Activated CD4-positive, alpha-beta memory T cell treated with anti-CD3 and anti-CD28 coated beads, Interleukin-2, amount 10 ng/mL, durations not matched to agents 7 days and 5 days (primary cell): ENCODE measurements at regions not wholly inside any gene's neighbourhood (a gene's known extent, or its start where the extent isn't known, plus 50 kb on each side); places are given as distances from the start of the nearest gene placed in this dataset.

Experiments
- CTCF ChIA-PET: fragments of 350-600 bp; sonication (Branson Sonifier 250); formaldehyde crosslinking; loops from one replicate; lab custom pipeline; 2021; ENCODE audit warnings: antibody characterized with exemption, inconsistent platforms; lab: Charles Lee
- POLR2A ChIA-PET: fragments of 350-600 bp; sonication (Branson Sonifier 250); formaldehyde crosslinking; loops from one replicate; lab custom pipeline; 2021; ENCODE audit warnings: antibody characterized with exemption; lab: Charles Lee
- DNase-seq: peaks from one replicate; pipeline ENCODE4 v3.0.0-alpha.2; 2020
- H3K27ac Mint-ChIP-seq: one replicate; pipeline ENCODE4 v1.8.0; 2021; ENCODE audit warnings: mild to moderate bottlenecking, mixed read lengths
- H3K27me3 Mint-ChIP-seq: one replicate; pipeline ENCODE4 v1.8.0; 2021; ENCODE audit warnings: mixed read lengths
- H3K36me3 Mint-ChIP-seq: one replicate; pipeline ENCODE4 v1.8.0; 2021; ENCODE audit warnings: low read depth, mixed read lengths
- H3K4me1 Mint-ChIP-seq: one replicate; pipeline ENCODE4 v1.8.0; 2021; ENCODE audit warnings: mixed read lengths
- H3K4me3 Mint-ChIP-seq: one replicate; pipeline ENCODE4 v1.8.0; 2021; ENCODE audit warnings: mild to moderate bottlenecking, mixed read lengths
- H3K9me3 Mint-ChIP-seq: one replicate; pipeline ENCODE4 v1.8.0; 2021; ENCODE audit warnings: mixed read lengths

- no peak overlapping the region for H3K27ac Mint-ChIP-seq
- no peak overlapping the region for H3K4me3 Mint-ChIP-seq
- CTCF ChIA-PET, result no interaction called here
- no peaks in the 10 kb centered on the region for H3K27me3 Mint-ChIP-seq
- no peaks in the 10 kb centered on the region for H3K4me1 Mint-ChIP-seq
- no peak for DNase-seq
- POLR2A ChIA-PET, result no interaction called here
- H3K9me3 Mint-ChIP-seq, result no peaks in the 10 kb centered on the region
- H3K36me3 Mint-ChIP-seq, result no peaks in the 10 kb centered on the region
Measured at GRCh38 chr18:78685980-78686530, 293.6 kb upstream of the SALL3 start.

DNA sequence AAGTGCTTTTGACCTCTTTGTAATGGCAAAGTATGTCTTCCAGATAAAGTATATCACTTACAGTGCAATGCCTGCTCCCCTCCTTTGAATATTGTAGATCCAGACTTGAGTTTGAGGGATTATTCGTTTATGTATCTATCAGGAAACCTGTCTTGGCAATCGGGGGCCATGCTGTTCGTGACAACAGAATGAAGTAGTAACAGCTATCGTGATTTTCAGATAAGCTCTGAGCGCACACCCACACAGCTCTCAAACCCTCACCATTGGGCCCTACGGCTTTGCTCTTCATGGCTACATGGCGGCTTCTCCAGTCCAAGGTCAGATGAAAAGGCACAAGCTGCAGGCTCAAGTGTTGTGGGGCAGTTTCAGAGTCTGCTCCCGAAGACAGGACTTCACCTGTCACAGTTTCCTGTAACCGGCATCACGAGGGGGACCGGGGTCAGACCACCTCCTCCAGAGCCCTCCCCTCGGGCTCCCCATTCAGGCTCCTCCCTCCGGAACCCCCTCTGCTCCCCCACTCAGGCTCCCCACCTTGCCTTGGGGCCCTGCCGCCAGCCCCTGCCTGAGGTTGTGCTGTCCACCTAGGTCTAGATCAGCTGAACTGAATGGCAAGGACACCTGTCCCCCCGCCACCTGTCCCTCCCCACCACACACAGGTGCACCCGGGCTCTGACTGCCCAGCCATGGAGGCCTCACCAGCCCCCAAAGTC, 292.5 kb upstream of the SALL3 start:
- ChIA-PET CTCF (no interaction called here), POLR2A (no interaction called here)
- no peaks in the 10 kb centered on the region for H3K9me3 Mint-ChIP-seq
- no peaks in the 10 kb centered on the region for H3K27me3 Mint-ChIP-seq
- H3K4me3 Mint-ChIP-seq, result no peak overlapping the region
- no peaks in the 10 kb centered on the region for H3K4me1 Mint-ChIP-seq
- no peak overlapping the region for H3K27ac Mint-ChIP-seq
- H3K36me3 Mint-ChIP-seq, result no peaks in the 10 kb centered on the region
- DNase-seq, result no peak

- Mint-ChIP-seq H3K27ac (no peak overlapping the region), H3K9me3 (no peaks in the 10 kb centered on the region), H3K4me1 (no peaks in the 10 kb centered on the region), H3K4me3 (no peak overlapping the region), H3K27me3 (no peaks in the 10 kb centered on the region), H3K36me3 (no peaks in the 10 kb centered on the region)
- ChIA-PET POLR2A (no interaction called here), CTCF (no interaction called here)
- DNase-seq, result no peak
Measured at GRCh38 chr18:78687736-78688135, 291.9 kb upstream of the SALL3 start.

DNA sequence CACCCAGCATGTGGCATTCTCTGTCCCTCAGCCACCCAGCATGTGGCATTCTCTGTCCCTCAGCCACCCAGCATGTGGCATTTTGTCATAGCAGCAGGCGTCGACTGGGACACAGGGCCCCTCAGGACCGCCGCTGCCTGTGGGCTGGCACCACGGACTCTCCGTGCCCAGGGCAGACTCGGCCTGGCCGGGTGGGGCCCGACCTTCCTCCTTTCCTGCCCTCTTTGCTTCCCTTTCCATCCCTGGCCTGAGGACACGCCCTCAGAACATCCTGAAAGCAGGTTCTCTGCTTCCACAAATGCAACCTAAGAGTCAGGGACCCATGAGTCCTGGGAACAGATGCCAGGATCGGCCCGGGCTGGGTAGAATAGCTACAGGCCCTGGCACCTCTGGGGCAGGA, 291.4 kb upstream of the SALL3 start:
- Mint-ChIP-seq H3K27ac (no peak overlapping the region), H3K36me3 (no peaks in the 10 kb centered on the region), H3K27me3 (no peaks in the 10 kb centered on the region), H3K9me3 (no peaks in the 10 kb centered on the region), H3K4me3 (no peak overlapping the region), H3K4me1 (no peaks in the 10 kb centered on the region)
- POLR2A ChIA-PET, result no interaction called here
- CTCF ChIA-PET, result no interaction called here
- DNase-seq, result no peak

DNA sequence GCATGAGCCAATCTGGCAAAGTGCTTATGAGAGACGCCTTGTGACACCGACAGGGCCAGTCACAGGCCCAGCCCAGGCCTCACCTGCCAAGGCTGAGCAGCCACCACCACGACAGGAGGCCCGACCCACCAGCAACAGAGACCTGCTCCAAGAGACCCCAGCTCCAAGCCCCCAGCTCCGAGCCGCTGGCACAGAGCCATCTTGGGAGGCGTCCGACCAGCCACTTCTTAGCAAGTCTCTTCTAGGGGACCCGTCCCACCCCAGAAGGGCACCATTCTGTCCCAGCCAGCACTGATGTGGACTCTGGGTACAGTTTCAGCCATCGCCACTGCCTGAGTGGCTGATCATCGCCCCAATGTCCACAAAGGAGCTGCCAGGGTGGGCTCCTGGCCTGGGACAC, 290.7 kb upstream of the SALL3 start:
- Mint-ChIP-seq H3K9me3 (no peaks in the 10 kb centered on the region), H3K27me3 (no peaks in the 10 kb centered on the region), H3K4me3 (no peak overlapping the region), H3K27ac (no peak overlapping the region), H3K4me1 (no peaks in the 10 kb centered on the region), H3K36me3 (no peaks in the 10 kb centered on the region)
- ChIA-PET POLR2A (no interaction called here), CTCF (no interaction called here)
- no peak for DNase-seq

GRCh38 chr18:78689606-78690005, 290.0 kb upstream of the SALL3 start:
- no peak for DNase-seq
- Mint-ChIP-seq H3K36me3 (no peaks in the 10 kb centered on the region), H3K27me3 (no peaks in the 10 kb centered on the region), H3K4me1 (no peaks in the 10 kb centered on the region), H3K9me3 (no peaks in the 10 kb centered on the region), H3K4me3 (no peak overlapping the region), H3K27ac (no peak overlapping the region)
- POLR2A ChIA-PET, result no interaction called here
- CTCF ChIA-PET, result no interaction called here

GRCh38 chr18:78692105-78692504, 287.5 kb upstream of the SALL3 start:
- Mint-ChIP-seq H3K36me3 (no peaks in the 10 kb centered on the region), H3K27me3 (no peaks in the 10 kb centered on the region), H3K4me1 (no peaks in the 10 kb centered on the region), H3K4me3 (no peak overlapping the region), H3K9me3 (no peaks in the 10 kb centered on the region), H3K27ac (no peak overlapping the region)
- ChIA-PET CTCF (interaction anchor here (0.6 kb wide), 1 partner anchor 1180 kb away, joined by 5 read pairs; no protein-coding TSS in a partner anchor), POLR2A (no interaction called here)
- DNase-seq, result no peak

- Mint-ChIP-seq H3K36me3 (no peaks in the 10 kb centered on the region), H3K9me3 (no peaks in the 10 kb centered on the region), H3K4me3 (no peak overlapping the region), H3K4me1 (no peaks in the 10 kb centered on the region), H3K27me3 (no peaks in the 10 kb centered on the region), H3K27ac (no peak overlapping the region)
- ChIA-PET CTCF (no interaction called here), POLR2A (no interaction called here)
- no peak for DNase-seq
Measured at GRCh38 chr18:78693429-78693828, 286.2 kb upstream of the SALL3 start.

DNA sequence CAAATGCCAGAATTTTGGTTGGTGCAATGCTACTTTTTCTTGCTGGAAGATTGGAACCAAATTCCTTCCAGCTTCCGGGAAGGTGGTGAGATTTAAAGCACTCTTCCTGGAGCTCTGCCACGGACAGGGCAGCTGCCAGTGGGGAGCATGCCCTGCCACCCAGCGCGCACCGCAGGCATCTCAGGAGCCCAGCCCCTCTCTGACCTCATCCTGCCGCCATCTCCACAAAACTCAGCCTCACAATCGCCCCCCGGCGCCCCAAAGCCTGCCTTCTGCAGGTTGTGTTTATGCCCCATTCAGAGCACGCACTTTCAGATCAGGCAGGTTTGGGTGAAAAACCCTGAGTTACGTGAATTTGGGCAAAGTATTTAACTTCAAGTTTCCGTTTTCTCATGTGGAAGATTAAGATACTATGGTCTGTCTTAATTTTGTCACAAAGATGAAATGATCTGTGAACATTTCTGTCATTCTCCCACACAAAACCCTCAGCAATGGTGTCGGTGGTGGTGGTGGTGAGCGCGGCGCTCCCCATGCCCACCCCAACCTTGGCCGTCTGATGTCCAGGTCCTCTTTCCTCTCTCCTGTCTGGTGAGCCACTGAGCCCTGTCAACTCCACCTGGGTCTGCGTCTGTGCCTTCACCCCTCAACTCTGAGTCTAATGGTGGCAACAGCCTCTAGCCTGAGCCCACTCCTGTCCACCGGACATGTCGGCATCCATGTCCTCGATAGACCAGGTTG, 282.8 kb upstream of the SALL3 start:
- Mint-ChIP-seq H3K4me3 (no peak overlapping the region), H3K36me3 (no peaks in the 10 kb centered on the region), H3K4me1 (no peaks in the 10 kb centered on the region), H3K27ac (no peak overlapping the region), H3K9me3 (peaks cover 4% of the 10 kb centered on the region), H3K27me3 (no peaks in the 10 kb centered on the region)
- no peak for DNase-seq
- ChIA-PET POLR2A (no interaction called here), CTCF (no interaction called here)

DNA sequence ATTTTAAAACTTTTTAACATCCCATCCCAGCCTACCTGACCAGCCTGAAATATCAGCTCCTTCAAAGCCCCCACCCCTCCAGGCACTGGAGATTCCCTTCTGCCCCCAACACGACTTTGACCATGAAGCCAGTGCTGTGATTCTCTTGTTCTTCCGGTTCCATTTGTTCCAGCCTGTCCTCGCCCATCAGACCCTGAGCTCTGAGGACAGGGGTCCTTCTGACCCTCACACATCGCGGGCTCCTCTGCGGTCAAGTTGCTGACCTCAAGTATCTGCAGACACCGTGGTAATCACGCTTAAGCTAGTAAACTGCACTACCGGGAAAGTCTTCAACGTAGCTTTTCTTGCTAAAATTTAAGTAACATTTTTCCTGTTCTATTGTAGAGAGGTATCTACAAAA, 282.2 kb upstream of the SALL3 start:
- Mint-ChIP-seq H3K27ac (no peak overlapping the region), H3K27me3 (no peaks in the 10 kb centered on the region), H3K9me3 (peaks cover 4% of the 10 kb centered on the region), H3K4me1 (no peaks in the 10 kb centered on the region), H3K36me3 (no peaks in the 10 kb centered on the region), H3K4me3 (no peak overlapping the region)
- POLR2A ChIA-PET, result no interaction called here
- no peak for DNase-seq
- CTCF ChIA-PET, result no interaction called here

GRCh38 chr18:78698914-78699313, 280.7 kb upstream of the SALL3 start:
- no peak overlapping the region for H3K4me3 Mint-ChIP-seq
- H3K9me3 Mint-ChIP-seq, result peaks cover 9% of the 10 kb centered on the region
- POLR2A ChIA-PET, result no interaction called here

GRCh38 chr18:78699499-78699898, 280.1 kb upstream of the SALL3 start:
- H3K9me3 Mint-ChIP-seq, result peaks cover 14% of the 10 kb centered on the region
- no peak overlapping the region for H3K4me3 Mint-ChIP-seq
- DNase-seq, result no peak
- H3K36me3 Mint-ChIP-seq, result no peaks in the 10 kb centered on the region
- no peak overlapping the region for H3K27ac Mint-ChIP-seq
- no peaks in the 10 kb centered on the region for H3K4me1 Mint-ChIP-seq
- H3K27me3 Mint-ChIP-seq, result no peaks in the 10 kb centered on the region
- ChIA-PET CTCF (no interaction called here), POLR2A (no interaction called here)

More at GRCh38 chr18:78698914-78699313, 280.7 kb upstream of the SALL3 start:
- H3K4me1 Mint-ChIP-seq, result no peaks in the 10 kb centered on the region
- CTCF ChIA-PET, result no interaction called here
- no peaks in the 10 kb centered on the region for H3K36me3 Mint-ChIP-seq
- H3K27ac Mint-ChIP-seq, result no peak overlapping the region
- no peaks in the 10 kb centered on the region for H3K27me3 Mint-ChIP-seq
- DNase-seq, result no peak

DNA sequence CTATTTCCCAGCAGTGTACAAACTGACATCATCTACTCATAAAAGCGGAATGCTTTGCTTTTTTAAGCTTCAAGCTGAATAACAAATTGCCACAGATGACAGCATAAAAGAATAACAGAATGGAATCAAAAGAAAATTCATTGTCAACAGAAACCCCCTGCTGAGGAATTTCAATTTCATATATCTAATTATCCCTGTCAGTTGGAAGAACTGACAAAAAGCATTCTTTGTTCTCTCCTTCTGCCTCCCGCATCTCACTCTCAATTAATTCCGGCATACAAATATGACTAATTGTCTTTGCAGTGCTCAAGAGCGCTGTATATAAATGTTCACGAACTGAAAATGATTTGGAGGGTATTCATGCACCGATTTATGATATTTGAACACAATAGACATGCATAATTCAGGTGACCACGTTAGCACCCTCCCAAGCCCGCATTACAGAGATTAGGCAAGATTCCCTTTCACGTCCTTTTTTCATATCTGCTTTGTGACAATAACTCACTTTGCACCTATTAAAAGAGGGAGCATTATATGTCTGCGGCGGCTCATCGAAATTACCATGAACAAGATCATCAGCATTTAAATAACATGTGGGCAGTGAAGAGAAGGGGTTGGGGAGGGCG, 277.7 kb upstream of the SALL3 start:
- Mint-ChIP-seq H3K27me3 (no peaks in the 10 kb centered on the region), H3K4me3 (no peak overlapping the region), H3K27ac (no peak overlapping the region), H3K4me1 (no peaks in the 10 kb centered on the region), H3K9me3 (peaks cover 17% of the 10 kb centered on the region), H3K36me3 (no peaks in the 10 kb centered on the region)
- DNase-seq, result no peak
- ChIA-PET CTCF (no interaction called here), POLR2A (no interaction called here)
